ENCODE measurements at regions not wholly inside any gene's neighbourhood (a gene's known extent, or its start where the extent isn't known, plus 50 kb on each side); places are given as distances from the start of the nearest gene placed in this dataset.
A peak's percentile ranks its signal among the peaks of the same experiment; 100 is the strongest.

DNA sequence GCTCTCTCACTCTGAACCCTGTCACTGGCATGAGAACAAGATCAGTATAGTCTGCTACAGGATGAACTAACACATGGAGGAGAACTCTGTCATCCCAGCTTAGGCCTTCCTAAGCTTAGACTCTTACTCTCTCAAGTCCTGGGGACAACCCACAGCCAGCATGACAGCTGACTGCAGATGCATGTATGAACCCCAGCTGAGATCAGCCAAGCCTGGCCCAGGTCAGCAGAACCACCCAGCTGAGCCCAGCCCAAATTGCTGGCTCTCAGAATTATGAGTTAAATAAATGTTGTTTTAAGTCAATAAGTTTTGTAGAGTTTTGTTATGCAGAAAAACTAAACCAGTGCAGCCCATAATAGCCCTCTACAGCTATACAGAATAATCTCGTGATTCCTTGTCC, 287.3 kb downstream of the TNS1 start:
- H2AFZ ChIP-seq (ENCODE audit: low read length), result no peak overlapping the region
- no TSS peak for BruUV-seq (replicated peaks)
- H3K9ac ChIP-seq (ENCODE audit: insufficient read depth, low read depth, low read length), result no peak overlapping the region
- no peaks in the 10 kb centered on the region for H3K4me1 ChIP-seq (ENCODE audit: insufficient read depth, low read length)
- no peaks in the 10 kb centered on the region for H3K9me3 ChIP-seq (ENCODE audit: low read length)
- no peak overlapping the region for H3K4me3 ChIP-seq (replicated peaks in 1 of 3; ENCODE audit: insufficient read depth in 1 of 3, low read depth in 2 of 3, low read length in 3 of 3)
- POLR2A ChIA-PET, result no interaction called here
- peaks cover 2 to 38% of the 10 kb centered on the region in 2 experiments; a peak in 4 of 5 replicates for H3K27me3 ChIP-seq (ENCODE audit: control insufficient read depth in 1 of 2, insufficient read depth in 2 of 2, low read length in 2 of 2)
- 10% methylated on average over 1 of the region's 1 CpG for WGBS (ENCODE audit: low lambda C conversion rate)
- no peaks in the 10 kb centered on the region for H3K79me2 ChIP-seq (ENCODE audit: insufficient read depth, low read length)
- no peak overlapping the region for H3K4me2 ChIP-seq (ENCODE audit: low read depth, low read length)
- intact Hi-C loops (cut with micrococcal nuclease; ENCODE audit: unreplicated experiment) (loop anchor here (10.0 kb wide), 1 partner anchor 571 kb away; no protein-coding TSS in a partner anchor), in situ Hi-C loops (cut with HindIII; ENCODE audit: extremely low pct_ligation_motif_present, low pct_unique_long_range_greater_than_20kb) (no loop called here)
- no peak overlapping the region for H3K27ac ChIP-seq (ENCODE audit: extremely low read length, insufficient read depth, low read length)
- DNase-seq (ENCODE audit: low spot score) (no peak), ATAC-seq (no peak), FAIRE-seq (no peak)
- H4K20me1 ChIP-seq (ENCODE audit: insufficient read depth, low read length), result peaks cover 9% of the 10 kb centered on the region; the same call in 1 of the 2 replicates
- no peaks in the 10 kb centered on the region for H3K36me3 ChIP-seq (replicated peaks in 1 of 2; ENCODE audit: control insufficient read depth in 1 of 2, insufficient read depth in 2 of 2, low read length in 2 of 2)
- peak; percentile 97 for TF ChIP-seq ZNF331 (CRISPR knock-in tag; IDR thresholded peaks at IDR 0.05)
- no peak for TF ChIP-seq MATR3 (CRISPR knock-in tag; IDR thresholded peaks at IDR 0.05)
- CTCF ChIA-PET (ENCODE audit: low intra/inter-chr PET ratio, low total read pairs), result no interaction called here

DNA sequence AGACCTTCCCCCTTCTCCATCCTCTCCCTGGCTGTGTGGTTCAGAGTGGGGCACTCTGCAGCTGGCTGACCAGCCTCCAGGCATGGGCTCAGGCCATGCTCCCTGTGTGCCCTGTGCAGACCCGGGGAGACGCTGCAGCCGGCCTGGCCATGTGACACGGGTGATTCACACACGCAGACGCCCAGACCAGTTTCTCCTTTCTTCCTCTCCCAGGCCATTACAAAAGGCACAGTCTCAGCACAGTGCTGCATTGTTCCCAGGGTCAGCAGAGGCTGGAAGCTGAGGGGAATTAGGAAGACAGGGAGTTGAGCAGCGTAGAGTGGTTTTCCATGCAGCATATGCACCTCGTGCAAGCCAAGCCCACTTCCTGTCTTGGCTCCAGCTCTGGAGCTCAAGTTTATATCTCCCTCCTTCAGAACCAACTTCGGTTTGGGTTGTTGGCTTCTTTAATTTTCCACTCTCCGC, 288.5 kb downstream of the TNS1 start:
- peak; percentile 73 for ATAC-seq
- TF ChIP-seq ZNF598 (CRISPR knock-in tag; IDR thresholded peaks at IDR 0.05; ENCODE audit: borderline replicate concordance) (no peak), DMAP1 (CRISPR knock-in tag; IDR thresholded peaks at IDR 0.05) (no peak), KDM2A (CRISPR knock-in tag; IDR thresholded peaks at IDR 0.05; ENCODE audit: borderline replicate concordance, low read depth) (no peak), RXRA (CRISPR knock-in tag; IDR thresholded peaks at IDR 0.05) (no peak), ZNF614 (CRISPR knock-in tag; IDR thresholded peaks at IDR 0.05; ENCODE audit: borderline replicate concordance) (no peak), ZNF136 (CRISPR knock-in tag; IDR thresholded peaks at IDR 0.05; ENCODE audit: low read depth) (no peak), ZBTB21 (CRISPR knock-in tag; IDR thresholded peaks at IDR 0.05) (no peak), ARNT2 (CRISPR knock-in tag; IDR thresholded peaks at IDR 0.05; ENCODE audit: low read depth) (0 out of 2 replicates have a peak, but pooled peaks have one; percentile 18), FOSL2 (CRISPR knock-in tag; IDR thresholded peaks at IDR 0.05) (peak; percentile 55)
- TF ChIP-seq, protein P1, sequence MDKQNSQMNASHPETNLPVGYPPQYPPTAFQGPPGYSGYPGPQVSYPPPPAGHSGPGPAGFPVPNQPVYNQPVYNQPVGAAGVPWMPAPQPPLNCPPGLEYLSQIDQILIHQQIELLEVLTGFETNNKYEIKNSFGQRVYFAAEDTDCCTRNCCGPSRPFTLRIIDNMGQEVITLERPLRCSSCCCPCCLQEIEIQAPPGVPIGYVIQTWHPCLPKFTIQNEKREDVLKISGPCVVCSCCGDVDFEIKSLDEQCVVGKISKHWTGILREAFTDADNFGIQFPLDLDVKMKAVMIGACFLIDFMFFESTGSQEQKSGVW (CRISPR knock-in tag; IDR thresholded peaks at IDR 0.05; ENCODE audit: borderline replicate concordance), result no peak
- TF ChIP-seq, protein P2, sequence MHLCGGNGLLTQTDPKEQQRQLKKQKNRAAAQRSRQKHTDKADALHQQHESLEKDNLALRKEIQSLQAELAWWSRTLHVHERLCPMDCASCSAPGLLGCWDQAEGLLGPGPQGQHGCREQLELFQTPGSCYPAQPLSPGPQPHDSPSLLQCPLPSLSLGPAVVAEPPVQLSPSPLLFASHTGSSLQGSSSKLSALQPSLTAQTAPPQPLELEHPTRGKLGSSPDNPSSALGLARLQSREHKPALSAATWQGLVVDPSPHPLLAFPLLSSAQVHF (CRISPR knock-in tag; IDR thresholded peaks at IDR 0.05), result no peak
- TF ChIP-seq, protein P3, sequence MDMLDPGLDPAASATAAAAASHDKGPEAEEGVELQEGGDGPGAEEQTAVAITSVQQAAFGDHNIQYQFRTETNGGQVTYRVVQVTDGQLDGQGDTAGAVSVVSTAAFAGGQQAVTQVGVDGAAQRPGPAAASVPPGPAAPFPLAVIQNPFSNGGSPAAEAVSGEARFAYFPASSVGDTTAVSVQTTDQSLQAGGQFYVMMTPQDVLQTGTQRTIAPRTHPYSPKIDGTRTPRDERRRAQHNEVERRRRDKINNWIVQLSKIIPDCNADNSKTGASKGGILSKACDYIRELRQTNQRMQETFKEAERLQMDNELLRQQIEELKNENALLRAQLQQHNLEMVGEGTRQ (IDR thresholded peaks at IDR 0.05; ENCODE audit: low read depth, low read length), result 0 out of 2 replicates have a peak, but pooled peaks have one; percentile 15
- TF ChIP-seq, protein P3 (CRISPR knock-in tag; IDR thresholded peaks at IDR 0.05; ENCODE audit: borderline replicate concordance), result no peak
- TF ChIP-seq, protein P4, sequence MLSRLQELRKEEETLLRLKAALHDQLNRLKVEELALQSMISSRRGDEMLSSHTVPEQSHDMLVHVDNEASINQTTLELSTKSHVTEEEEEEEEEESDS (CRISPR knock-in tag; IDR thresholded peaks at IDR 0.05; ENCODE audit: borderline replicate concordance), result no peak

More for the DNA sequence above, 288.5 kb downstream of the TNS1 start:
- Histone ChIP-seq H3K4me2 (ENCODE audit: low read depth, low read length) (no peak overlapping the region), H2AFZ (ENCODE audit: low read length) (no peak overlapping the region), H3K27ac (ENCODE audit: extremely low read length, insufficient read depth, low read length) (no peak overlapping the region), H3K9me3 (ENCODE audit: low read length) (no peaks in the 10 kb centered on the region), H3K36me3 (replicated peaks in 1 of 2; ENCODE audit: control insufficient read depth in 1 of 2, insufficient read depth in 2 of 2, low read length in 2 of 2) (no peaks in the 10 kb centered on the region), H3K4me3 (replicated peaks in 1 of 3; ENCODE audit: insufficient read depth in 1 of 3, low read depth in 2 of 3, low read length in 3 of 3) (no peak overlapping the region), H3K4me1 (ENCODE audit: insufficient read depth, low read length) (no peaks in the 10 kb centered on the region), H3K79me2 (ENCODE audit: insufficient read depth, low read length) (no peaks in the 10 kb centered on the region), H3K27me3 (ENCODE audit: control insufficient read depth in 1 of 2, insufficient read depth in 2 of 2, low read length in 2 of 2) (peaks cover 2 to 45% of the 10 kb centered on the region in 2 experiments; a peak in 4 of 5 replicates), H3K9ac (ENCODE audit: insufficient read depth, low read depth, low read length) (no peak overlapping the region), H4K20me1 (ENCODE audit: insufficient read depth, low read length) (peaks cover 9% of the 10 kb centered on the region; the same call in 1 of the 2 replicates)
- DNase-seq (ENCODE audit: low spot score) (peak; percentile 32), FAIRE-seq (no peak)
- POLR2A ChIA-PET, result no interaction called here
- in situ Hi-C loops (cut with HindIII; ENCODE audit: extremely low pct_ligation_motif_present, low pct_unique_long_range_greater_than_20kb) (loop anchor here (5.0 kb wide), 1 partner anchor 1022 kb away; no protein-coding TSS in a partner anchor), intact Hi-C loops (cut with micrococcal nuclease; ENCODE audit: unreplicated experiment) (loop anchor here (5.0 to 10.0 kb wide), 2 partner anchors 570 to 1017 kb away; partner anchors contain the start of gene IGFBP5)
- BruUV-seq (replicated peaks), result no TSS peak
- CTCF ChIA-PET (ENCODE audit: low intra/inter-chr PET ratio, low total read pairs), result interaction anchor here (1.6 to 2.0 kb wide), 3 partner anchors 64 to 1032 kb away, joined by 7 to 9 read pairs (median 9); no protein-coding TSS in a partner anchor
- 9% methylated on average over 10 of the region's 10 CpGs for WGBS (ENCODE audit: low lambda C conversion rate)
